ENCODE measurements at regions not wholly inside any gene's neighbourhood (a gene's known extent, or its start where the extent isn't known, plus 50 kb on each side); places are given as distances from the start of the nearest gene placed in this dataset.

- TF ChIP-seq EGR1 (IDR thresholded peaks at IDR 0.05) (no peak), NFIC (IDR thresholded peaks at IDR 0.05) (no peak), TAF1 (IDR thresholded peaks at IDR 0.05; ENCODE audit: low read depth) (no peak), RAD21 (IDR thresholded peaks at IDR 0.05; ENCODE audit: low read depth) (no peak), TEAD4 (IDR thresholded peaks at IDR 0.05) (no peak), TCF12 (IDR thresholded peaks at IDR 0.05; ENCODE audit: low read depth) (no peak), ZBTB7A (IDR thresholded peaks at IDR 0.05; ENCODE audit: low read depth) (no peak)
- TF ChIP-seq, protein P1, sequence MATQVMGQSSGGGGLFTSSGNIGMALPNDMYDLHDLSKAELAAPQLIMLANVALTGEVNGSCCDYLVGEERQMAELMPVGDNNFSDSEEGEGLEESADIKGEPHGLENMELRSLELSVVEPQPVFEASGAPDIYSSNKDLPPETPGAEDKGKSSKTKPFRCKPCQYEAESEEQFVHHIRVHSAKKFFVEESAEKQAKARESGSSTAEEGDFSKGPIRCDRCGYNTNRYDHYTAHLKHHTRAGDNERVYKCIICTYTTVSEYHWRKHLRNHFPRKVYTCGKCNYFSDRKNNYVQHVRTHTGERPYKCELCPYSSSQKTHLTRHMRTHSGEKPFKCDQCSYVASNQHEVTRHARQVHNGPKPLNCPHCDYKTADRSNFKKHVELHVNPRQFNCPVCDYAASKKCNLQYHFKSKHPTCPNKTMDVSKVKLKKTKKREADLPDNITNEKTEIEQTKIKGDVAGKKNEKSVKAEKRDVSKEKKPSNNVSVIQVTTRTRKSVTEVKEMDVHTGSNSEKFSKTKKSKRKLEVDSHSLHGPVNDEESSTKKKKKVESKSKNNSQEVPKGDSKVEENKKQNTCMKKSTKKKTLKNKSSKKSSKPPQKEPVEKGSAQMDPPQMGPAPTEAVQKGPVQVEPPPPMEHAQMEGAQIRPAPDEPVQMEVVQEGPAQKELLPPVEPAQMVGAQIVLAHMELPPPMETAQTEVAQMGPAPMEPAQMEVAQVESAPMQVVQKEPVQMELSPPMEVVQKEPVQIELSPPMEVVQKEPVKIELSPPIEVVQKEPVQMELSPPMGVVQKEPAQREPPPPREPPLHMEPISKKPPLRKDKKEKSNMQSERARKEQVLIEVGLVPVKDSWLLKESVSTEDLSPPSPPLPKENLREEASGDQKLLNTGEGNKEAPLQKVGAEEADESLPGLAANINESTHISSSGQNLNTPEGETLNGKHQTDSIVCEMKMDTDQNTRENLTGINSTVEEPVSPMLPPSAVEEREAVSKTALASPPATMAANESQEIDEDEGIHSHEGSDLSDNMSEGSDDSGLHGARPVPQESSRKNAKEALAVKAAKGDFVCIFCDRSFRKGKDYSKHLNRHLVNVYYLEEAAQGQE (IDR thresholded peaks at IDR 0.05; ENCODE audit: low read depth), result no peak
Observed at GRCh38 chr14:98682726-98683125, 589.3 kb downstream of the BCL11B start.

DNA sequence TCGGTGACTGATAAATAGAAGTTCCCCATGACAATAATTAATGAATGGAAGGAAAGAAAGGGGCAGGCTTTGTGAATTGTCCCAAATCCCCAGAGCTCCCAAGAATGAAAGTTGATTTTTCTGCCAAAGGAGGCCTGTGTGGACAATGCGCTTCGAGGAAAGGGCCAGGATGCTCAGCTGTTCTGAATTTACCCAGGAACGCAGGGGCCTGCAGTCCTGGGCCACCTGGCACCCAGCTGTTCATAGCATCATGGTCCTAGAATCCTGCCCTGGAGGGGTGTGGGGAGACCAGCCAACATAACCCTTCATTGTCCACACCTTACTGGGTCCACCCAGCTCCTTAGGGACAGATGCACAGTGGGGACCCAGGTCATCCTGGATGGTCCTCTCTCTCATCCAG, 587.5 kb downstream of the BCL11B start:
- no peak for TF ChIP-seq EP300 (IDR thresholded peaks at IDR 0.05; ENCODE audit: borderline replicate concordance)
- no peak for TF ChIP-seq FOXM1 (IDR thresholded peaks at IDR 0.05; ENCODE audit: borderline replicate concordance, low read depth)
- no peak for TF ChIP-seq YY1 (IDR thresholded peaks at IDR 0.05; ENCODE audit: low read depth)
- no peak for TF ChIP-seq NFIC (IDR thresholded peaks at IDR 0.05)
- no peak for TF ChIP-seq MAX (IDR thresholded peaks at IDR 0.05)
- TF ChIP-seq, protein P1 (IDR thresholded peaks at IDR 0.05; ENCODE audit: low read depth), result no peak
- TF ChIP-seq TAF1 (IDR thresholded peaks at IDR 0.05; ENCODE audit: low read depth), result no peak
- TF ChIP-seq RAD21 (IDR thresholded peaks at IDR 0.05; ENCODE audit: low read depth), result no peak
- no peak for TF ChIP-seq CREB1 (IDR thresholded peaks at IDR 0.05; ENCODE audit: low read depth)
- TF ChIP-seq USF1 (IDR thresholded peaks at IDR 0.05), result no peak
- TF ChIP-seq ZBTB7A (IDR thresholded peaks at IDR 0.05; ENCODE audit: low read depth), result no peak
- TF ChIP-seq TCF12 (IDR thresholded peaks at IDR 0.05; ENCODE audit: low read depth), result no peak
- no peak for TF ChIP-seq EGR1 (IDR thresholded peaks at IDR 0.05)
- no peak for TF ChIP-seq CEBPB (IDR thresholded peaks at IDR 0.05)
- no peak for TF ChIP-seq TEAD4 (IDR thresholded peaks at IDR 0.05)

- TF ChIP-seq FOXM1 (IDR thresholded peaks at IDR 0.05; ENCODE audit: borderline replicate concordance, low read depth) (no peak), MAX (IDR thresholded peaks at IDR 0.05) (no peak), TCF12 (IDR thresholded peaks at IDR 0.05; ENCODE audit: low read depth) (no peak), CEBPB (IDR thresholded peaks at IDR 0.05) (no peak)
Observed at GRCh38 chr14:98685725-98686124, 586.3 kb downstream of the BCL11B start.

DNA sequence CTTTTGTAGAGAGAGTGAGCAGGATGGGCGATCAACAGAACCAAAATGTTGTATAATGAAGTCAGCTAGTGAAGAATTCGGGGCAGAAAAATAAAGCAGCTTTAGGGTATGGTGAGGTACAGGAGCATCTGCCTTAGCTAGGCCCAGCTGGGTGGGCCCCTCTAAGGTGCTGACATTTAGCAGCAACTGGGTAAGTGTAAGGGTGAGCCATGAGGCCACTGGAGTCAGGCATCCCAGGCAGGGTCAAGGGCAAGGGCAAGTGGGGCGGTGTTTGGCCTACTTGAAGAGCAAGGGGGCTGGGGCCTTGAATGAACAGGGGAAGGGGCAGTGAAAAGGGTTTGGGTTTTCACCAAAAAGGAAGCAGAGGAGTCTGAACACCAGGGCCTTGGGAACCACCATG, 583.6 kb downstream of the BCL11B start:
- TF ChIP-seq, protein P1 (IDR thresholded peaks at IDR 0.05; ENCODE audit: low read depth), result no peak
- TF ChIP-seq RAD21 (IDR thresholded peaks at IDR 0.05; ENCODE audit: low read depth) (no peak), FOXM1 (IDR thresholded peaks at IDR 0.05; ENCODE audit: borderline replicate concordance, low read depth) (no peak), YY1 (IDR thresholded peaks at IDR 0.05; ENCODE audit: low read depth) (no peak), EGR1 (IDR thresholded peaks at IDR 0.05) (no peak), USF1 (IDR thresholded peaks at IDR 0.05) (no peak), ZBTB7A (IDR thresholded peaks at IDR 0.05; ENCODE audit: low read depth) (no peak), TEAD4 (IDR thresholded peaks at IDR 0.05) (no peak), CREB1 (IDR thresholded peaks at IDR 0.05; ENCODE audit: low read depth) (no peak), EP300 (IDR thresholded peaks at IDR 0.05; ENCODE audit: borderline replicate concordance) (no peak), NFIC (IDR thresholded peaks at IDR 0.05) (no peak), CEBPB (IDR thresholded peaks at IDR 0.05) (no peak), MAX (IDR thresholded peaks at IDR 0.05) (no peak), TCF12 (IDR thresholded peaks at IDR 0.05; ENCODE audit: low read depth) (no peak), TAF1 (IDR thresholded peaks at IDR 0.05; ENCODE audit: low read depth) (no peak)
